ENCODE measurements at regions not wholly inside any gene's neighbourhood (a gene's known extent, or its start where the extent isn't known, plus 50 kb on each side); places are given as distances from the start of the nearest gene placed in this dataset.

DNA sequence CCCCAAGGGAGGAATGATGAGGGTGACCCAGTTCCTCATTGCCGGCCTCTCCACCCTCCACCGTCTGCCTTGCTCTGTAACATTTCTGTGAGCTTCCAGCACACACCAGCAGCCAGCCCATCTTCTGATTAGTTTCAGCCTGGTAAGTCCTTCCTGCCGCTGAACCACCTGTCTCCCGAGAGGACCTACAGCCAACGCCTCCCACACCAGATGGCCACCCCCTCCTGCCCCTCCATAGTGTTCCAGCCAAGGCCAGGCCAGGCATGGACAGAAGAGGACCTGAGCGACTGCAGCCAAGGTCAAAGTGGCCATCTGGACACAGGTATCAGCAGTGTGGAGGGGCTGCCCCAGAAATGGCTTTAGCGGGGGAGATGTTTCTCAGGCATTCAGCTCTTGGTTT lies 170.7 kb upstream of the CTBP2 start:
- no peak overlapping the region for H3K27ac ChIP-seq (ENCODE audit: low read depth, low read length)
- no peaks in the 10 kb centered on the region for H3K36me3 ChIP-seq (ENCODE audit: control insufficient read depth in 1 of 2, insufficient read depth in 2 of 2, low read length in 2 of 2)
- H3K27me3 ChIP-seq (ENCODE audit: control insufficient read depth in 1 of 2, insufficient read depth in 2 of 2, low read length in 2 of 2), result no peaks in the 10 kb centered on the region
- no peak overlapping the region for H3K9ac ChIP-seq (ENCODE audit: low read depth in 1 of 2, low read length in 2 of 2)
- H3K4me1 ChIP-seq (ENCODE audit: control insufficient read depth in 1 of 2, insufficient read depth in 2 of 2, low read length in 2 of 2), result no peaks in the 10 kb centered on the region
- H3K9me3 ChIP-seq (ENCODE audit: control insufficient read depth in 1 of 2, low read length in 2 of 2), result peaks cover 0 to 3% of the 10 kb centered on the region in 2 donors
- H3K4me3 ChIP-seq (ENCODE audit: low read depth in 1 of 2, low read length in 2 of 2), result no peak overlapping the region

DNA sequence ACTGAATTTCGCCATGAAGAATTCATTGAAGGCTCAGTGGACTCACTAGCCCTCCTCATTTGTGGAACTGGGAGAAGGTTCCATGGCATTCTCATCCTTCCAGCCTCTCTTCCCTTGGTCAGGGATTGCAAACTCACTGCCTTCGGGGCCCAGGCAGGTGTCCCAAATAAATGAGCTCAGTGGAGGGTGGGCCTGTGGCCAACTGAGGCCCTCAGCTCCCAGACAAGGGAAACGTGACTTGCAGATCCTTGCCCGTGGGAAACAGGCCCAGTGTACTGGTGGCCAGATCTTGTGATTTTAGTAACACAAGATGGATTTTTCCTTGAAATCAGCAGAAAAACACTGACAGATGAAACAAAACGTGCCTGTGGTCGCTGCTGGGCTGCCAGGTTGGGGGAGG lies 168.7 kb upstream of the CTBP2 start:
- no peaks in the 10 kb centered on the region for H3K36me3 ChIP-seq (ENCODE audit: control insufficient read depth in 1 of 2, insufficient read depth in 2 of 2, low read length in 2 of 2)
- H3K4me1 ChIP-seq (ENCODE audit: control insufficient read depth in 1 of 2, insufficient read depth in 2 of 2, low read length in 2 of 2), result no peaks in the 10 kb centered on the region
- no peak overlapping the region for H3K9ac ChIP-seq (ENCODE audit: low read depth in 1 of 2, low read length in 2 of 2)
- no peak overlapping the region for H3K27ac ChIP-seq (ENCODE audit: low read depth, low read length)
- H3K9me3 ChIP-seq (ENCODE audit: control insufficient read depth in 1 of 2, low read length in 2 of 2), result peaks cover 0 to 3% of the 10 kb centered on the region in 2 donors
- H3K4me3 ChIP-seq (ENCODE audit: low read depth in 1 of 2, low read length in 2 of 2), result no peak overlapping the region
- no peaks in the 10 kb centered on the region for H3K27me3 ChIP-seq (ENCODE audit: control insufficient read depth in 1 of 2, insufficient read depth in 2 of 2, low read length in 2 of 2)

DNA sequence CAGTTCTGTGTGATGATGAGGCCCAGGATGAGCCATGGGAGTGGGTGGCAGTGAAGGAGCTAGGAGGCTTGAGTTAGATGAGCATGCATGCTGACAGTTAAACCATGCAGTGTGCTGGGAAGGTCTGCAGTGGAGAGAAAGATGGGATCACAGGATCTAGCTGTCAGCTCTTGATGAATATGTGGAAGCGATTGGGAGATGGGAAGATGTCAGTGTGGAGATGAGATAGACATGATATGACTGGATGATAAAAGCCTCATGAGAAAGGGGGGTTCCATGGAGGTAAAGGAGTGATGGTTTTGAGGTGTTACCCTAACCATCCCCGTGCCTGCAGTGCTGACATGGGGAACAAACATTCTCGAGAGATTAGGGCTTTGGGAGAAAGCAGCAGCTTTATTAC lies 165.0 kb upstream of the CTBP2 start:
- no peak overlapping the region for H3K9ac ChIP-seq (ENCODE audit: low read depth in 1 of 2, low read length in 2 of 2)
- H3K36me3 ChIP-seq (ENCODE audit: control insufficient read depth in 1 of 2, insufficient read depth in 2 of 2, low read length in 2 of 2), result no peaks in the 10 kb centered on the region
- no peak overlapping the region for H3K27ac ChIP-seq (ENCODE audit: low read depth, low read length)
- H3K9me3 ChIP-seq (ENCODE audit: control insufficient read depth in 1 of 2, low read length in 2 of 2), result peaks cover 0 to 7% of the 10 kb centered on the region in 2 donors
- H3K4me1 ChIP-seq (ENCODE audit: control insufficient read depth in 1 of 2, insufficient read depth in 2 of 2, low read length in 2 of 2), result no peaks in the 10 kb centered on the region
- H3K4me3 ChIP-seq (ENCODE audit: low read depth in 1 of 2, low read length in 2 of 2), result no peak overlapping the region
- H3K27me3 ChIP-seq (ENCODE audit: control insufficient read depth in 1 of 2, insufficient read depth in 2 of 2, low read length in 2 of 2), result no peaks in the 10 kb centered on the region

DNA sequence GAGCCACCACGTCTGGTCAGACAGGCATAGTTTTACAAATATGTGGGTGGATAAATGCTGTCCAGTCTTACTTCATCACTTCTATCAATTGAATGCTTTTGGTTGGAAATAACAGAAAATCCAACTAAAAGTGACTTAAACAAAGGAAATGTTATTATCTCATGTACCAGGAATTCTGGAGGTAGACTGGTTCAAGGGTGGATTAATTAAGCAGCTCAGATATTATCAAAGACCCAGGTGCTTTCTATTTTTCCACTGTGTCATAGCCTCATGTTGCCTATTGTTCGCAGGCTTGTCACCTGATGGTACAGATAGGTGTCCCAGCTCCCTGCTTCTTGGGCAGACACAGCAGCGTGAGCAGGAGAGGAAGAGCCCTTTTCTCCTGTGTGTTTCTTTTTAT lies 156.1 kb upstream of the CTBP2 start:
- Histone ChIP-seq H3K9ac (ENCODE audit: low read depth in 1 of 2, low read length in 2 of 2) (no peak overlapping the region), H3K27ac (ENCODE audit: low read depth, low read length) (no peak overlapping the region), H3K27me3 (ENCODE audit: control insufficient read depth in 1 of 2, insufficient read depth in 2 of 2, low read length in 2 of 2) (no peaks in the 10 kb centered on the region), H3K9me3 (ENCODE audit: control insufficient read depth in 1 of 2, low read length in 2 of 2) (no peaks in the 10 kb centered on the region), H3K36me3 (ENCODE audit: control insufficient read depth in 1 of 2, insufficient read depth in 2 of 2, low read length in 2 of 2) (no peaks in the 10 kb centered on the region), H3K4me3 (ENCODE audit: low read depth in 1 of 2, low read length in 2 of 2) (no peak overlapping the region), H3K4me1 (ENCODE audit: control insufficient read depth in 1 of 2, insufficient read depth in 2 of 2, low read length in 2 of 2) (no peaks in the 10 kb centered on the region)

DNA sequence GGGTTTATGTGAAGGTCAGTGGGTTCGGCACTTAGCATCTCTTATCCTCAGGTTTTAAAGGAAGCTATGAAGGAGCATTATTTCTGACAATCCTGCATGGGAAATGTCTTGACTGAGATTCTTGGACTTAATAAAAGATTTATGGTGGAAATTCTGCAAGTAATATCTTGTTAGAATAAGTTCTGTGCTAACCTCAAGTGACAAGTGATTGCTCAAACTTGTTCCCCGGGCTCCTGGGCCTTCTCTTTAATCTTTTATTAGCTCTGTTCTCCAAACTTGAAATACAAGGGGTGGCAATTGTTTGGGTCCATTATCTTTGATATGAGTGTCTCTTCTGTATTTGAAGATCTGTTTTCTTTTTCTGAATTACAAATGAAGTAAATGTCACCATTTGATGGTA lies 140.6 kb upstream of the CTBP2 start:
- Histone ChIP-seq H3K9ac (ENCODE audit: low read depth in 1 of 2, low read length in 2 of 2) (no peak overlapping the region), H3K36me3 (ENCODE audit: control insufficient read depth in 1 of 2, insufficient read depth in 2 of 2, low read length in 2 of 2) (no peaks in the 10 kb centered on the region), H3K4me3 (ENCODE audit: low read depth in 1 of 2, low read length in 2 of 2) (no peak overlapping the region), H3K27ac (ENCODE audit: low read depth, low read length) (no peak overlapping the region), H3K27me3 (ENCODE audit: control insufficient read depth in 1 of 2, insufficient read depth in 2 of 2, low read length in 2 of 2) (peaks cover 0 to 4% of the 10 kb centered on the region in 2 donors), H3K4me1 (ENCODE audit: control insufficient read depth in 1 of 2, insufficient read depth in 2 of 2, low read length in 2 of 2) (no peaks in the 10 kb centered on the region), H3K9me3 (ENCODE audit: control insufficient read depth in 1 of 2, low read length in 2 of 2) (no peaks in the 10 kb centered on the region)

DNA sequence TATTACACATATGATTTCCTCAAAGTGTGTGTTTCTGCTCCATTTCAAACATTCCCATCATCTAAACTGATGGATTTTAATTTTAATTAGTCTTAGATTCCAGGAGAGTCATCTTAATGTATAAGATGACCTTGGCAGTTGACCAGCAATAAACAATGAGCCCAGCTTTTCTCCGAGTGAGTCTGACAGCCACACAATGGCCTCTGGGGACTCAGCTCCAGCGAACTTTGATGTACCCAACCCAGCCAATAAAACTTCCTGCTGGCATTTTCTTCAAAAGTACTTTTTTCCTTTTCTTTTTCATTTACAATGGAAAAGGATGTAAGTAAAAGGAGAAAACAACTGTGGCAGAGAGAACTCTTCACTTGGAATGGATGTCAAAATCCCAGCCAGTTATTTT lies 139.1 kb upstream of the CTBP2 start:
- Histone ChIP-seq H3K27me3 (ENCODE audit: control insufficient read depth in 1 of 2, insufficient read depth in 2 of 2, low read length in 2 of 2) (peaks cover 0 to 4% of the 10 kb centered on the region in 2 donors), H3K4me1 (ENCODE audit: control insufficient read depth in 1 of 2, insufficient read depth in 2 of 2, low read length in 2 of 2) (no peaks in the 10 kb centered on the region), H3K4me3 (ENCODE audit: low read depth in 1 of 2, low read length in 2 of 2) (no peak overlapping the region), H3K36me3 (ENCODE audit: control insufficient read depth in 1 of 2, insufficient read depth in 2 of 2, low read length in 2 of 2) (no peaks in the 10 kb centered on the region), H3K9ac (ENCODE audit: low read depth in 1 of 2, low read length in 2 of 2) (no peak overlapping the region), H3K9me3 (ENCODE audit: control insufficient read depth in 1 of 2, low read length in 2 of 2) (no peaks in the 10 kb centered on the region), H3K27ac (ENCODE audit: low read depth, low read length) (no peak overlapping the region)

DNA sequence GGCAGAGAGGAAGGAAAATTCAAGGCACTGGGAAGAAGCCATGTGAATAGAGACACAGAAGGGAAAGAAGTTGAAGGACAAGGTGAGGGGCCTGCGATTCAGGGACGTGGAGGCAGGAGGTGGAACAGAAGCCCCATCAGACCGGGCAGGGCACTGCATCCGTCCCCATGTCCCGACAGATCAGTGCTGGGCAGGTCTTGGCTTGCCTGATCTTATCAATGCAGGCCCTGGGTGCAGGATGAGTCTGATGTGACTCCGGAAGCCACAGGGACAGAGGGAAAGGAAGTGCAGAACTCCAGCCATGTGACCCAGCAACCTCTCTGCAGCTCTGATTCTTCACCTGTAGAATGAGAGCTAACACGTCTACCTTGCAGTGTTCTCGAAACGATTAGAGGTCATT lies 136.2 kb upstream of the CTBP2 start:
- no peak overlapping the region for H3K27ac ChIP-seq (ENCODE audit: low read depth, low read length)
- no peaks in the 10 kb centered on the region for H3K36me3 ChIP-seq (ENCODE audit: control insufficient read depth in 1 of 2, insufficient read depth in 2 of 2, low read length in 2 of 2)
- no peak overlapping the region for H3K4me3 ChIP-seq (ENCODE audit: low read depth in 1 of 2, low read length in 2 of 2)
- no peaks in the 10 kb centered on the region for H3K9me3 ChIP-seq (ENCODE audit: control insufficient read depth in 1 of 2, low read length in 2 of 2)
- H3K9ac ChIP-seq (ENCODE audit: low read depth in 1 of 2, low read length in 2 of 2), result no peak overlapping the region
- H3K4me1 ChIP-seq (ENCODE audit: control insufficient read depth in 1 of 2, insufficient read depth in 2 of 2, low read length in 2 of 2), result no peaks in the 10 kb centered on the region
- H3K27me3 ChIP-seq (ENCODE audit: control insufficient read depth in 1 of 2, insufficient read depth in 2 of 2, low read length in 2 of 2), result peaks cover 0 to 4% of the 10 kb centered on the region in 2 donors

DNA sequence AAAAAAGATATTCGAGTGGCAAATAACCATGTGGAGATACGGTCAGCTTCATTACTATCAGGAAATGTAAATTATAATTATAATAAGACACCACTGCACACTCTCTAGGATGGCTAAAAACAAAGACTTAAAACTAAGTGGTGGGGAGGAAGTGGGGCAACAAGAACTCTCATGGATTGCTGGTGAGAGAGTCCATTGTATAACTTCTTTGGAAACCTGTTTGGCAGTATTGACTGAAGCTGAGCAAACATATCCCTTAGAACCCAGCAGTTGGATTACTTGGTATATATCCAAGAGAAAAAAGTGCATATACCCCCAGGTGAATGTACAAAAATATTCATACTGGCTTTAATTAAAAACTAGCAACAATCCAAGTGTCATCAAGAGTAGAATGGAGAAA lies 133.7 kb upstream of the CTBP2 start:
- Histone ChIP-seq H3K9me3 (ENCODE audit: control insufficient read depth in 1 of 2, low read length in 2 of 2) (no peaks in the 10 kb centered on the region), H3K27ac (ENCODE audit: low read depth, low read length) (no peak overlapping the region), H3K9ac (ENCODE audit: low read depth in 1 of 2, low read length in 2 of 2) (no peak overlapping the region), H3K27me3 (ENCODE audit: control insufficient read depth in 1 of 2, insufficient read depth in 2 of 2, low read length in 2 of 2) (peaks cover 0 to 6% of the 10 kb centered on the region in 2 donors), H3K4me3 (ENCODE audit: low read depth in 1 of 2, low read length in 2 of 2) (no peak overlapping the region), H3K36me3 (ENCODE audit: control insufficient read depth in 1 of 2, insufficient read depth in 2 of 2, low read length in 2 of 2) (no peaks in the 10 kb centered on the region), H3K4me1 (ENCODE audit: control insufficient read depth in 1 of 2, insufficient read depth in 2 of 2, low read length in 2 of 2) (no peaks in the 10 kb centered on the region)

DNA sequence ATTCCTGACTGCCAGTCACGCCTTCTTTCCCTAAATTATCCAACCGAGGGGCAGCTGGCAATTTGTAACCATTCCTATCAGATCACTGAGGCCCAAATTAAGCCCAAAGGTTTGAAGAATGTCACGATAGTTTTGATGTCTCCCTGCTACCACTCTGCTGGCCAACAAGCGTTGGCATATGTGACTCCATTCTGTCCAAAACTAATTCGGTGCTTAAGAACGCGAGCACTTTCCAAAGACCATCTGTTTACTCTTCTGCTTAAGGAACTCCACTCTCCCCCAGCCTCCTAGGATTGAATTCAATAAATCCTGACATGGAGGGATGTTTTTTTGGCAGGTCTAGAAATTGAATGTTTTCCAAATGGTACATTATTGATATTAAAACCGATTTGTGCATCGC lies 131.5 kb upstream of the CTBP2 start:
- Histone ChIP-seq H3K27me3 (ENCODE audit: control insufficient read depth in 1 of 2, insufficient read depth in 2 of 2, low read length in 2 of 2) (peaks cover 0 to 8% of the 10 kb centered on the region in 2 donors), H3K4me3 (ENCODE audit: low read depth in 1 of 2, low read length in 2 of 2) (no peak overlapping the region), H3K9ac (ENCODE audit: low read depth in 1 of 2, low read length in 2 of 2) (no peak overlapping the region), H3K27ac (ENCODE audit: low read depth, low read length) (no peak overlapping the region), H3K9me3 (ENCODE audit: control insufficient read depth in 1 of 2, low read length in 2 of 2) (no peaks in the 10 kb centered on the region), H3K36me3 (ENCODE audit: control insufficient read depth in 1 of 2, insufficient read depth in 2 of 2, low read length in 2 of 2) (no peaks in the 10 kb centered on the region), H3K4me1 (ENCODE audit: control insufficient read depth in 1 of 2, insufficient read depth in 2 of 2, low read length in 2 of 2) (no peaks in the 10 kb centered on the region)

DNA sequence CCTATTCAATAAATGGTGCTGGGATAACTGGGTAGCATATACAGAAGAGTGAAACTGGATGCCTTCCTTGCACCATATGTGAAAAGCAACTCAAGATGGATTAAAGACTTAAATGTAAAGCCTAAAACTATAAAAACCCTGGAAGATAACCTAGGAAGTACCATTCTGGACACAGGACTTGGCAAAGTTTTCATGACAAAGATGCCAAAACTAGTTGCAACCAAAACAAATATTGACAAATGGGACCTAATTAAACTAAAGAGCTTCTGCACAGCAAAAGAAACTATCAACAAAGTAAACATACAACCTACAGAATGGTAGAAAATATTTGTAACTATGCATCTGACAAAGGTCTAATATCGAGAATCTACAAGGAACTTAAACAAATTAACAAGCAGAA lies 129.1 kb upstream of the CTBP2 start:
- Histone ChIP-seq H3K9ac (ENCODE audit: low read depth in 1 of 2, low read length in 2 of 2) (no peak overlapping the region), H3K4me3 (ENCODE audit: low read depth in 1 of 2, low read length in 2 of 2) (no peak overlapping the region), H3K9me3 (ENCODE audit: control insufficient read depth in 1 of 2, low read length in 2 of 2) (no peaks in the 10 kb centered on the region), H3K4me1 (ENCODE audit: control insufficient read depth in 1 of 2, insufficient read depth in 2 of 2, low read length in 2 of 2) (no peaks in the 10 kb centered on the region), H3K27ac (ENCODE audit: low read depth, low read length) (no peak overlapping the region), H3K27me3 (ENCODE audit: control insufficient read depth in 1 of 2, insufficient read depth in 2 of 2, low read length in 2 of 2) (peaks cover 0 to 5% of the 10 kb centered on the region in 2 donors), H3K36me3 (ENCODE audit: control insufficient read depth in 1 of 2, insufficient read depth in 2 of 2, low read length in 2 of 2) (no peaks in the 10 kb centered on the region)
